ENCODE measurements at regions not wholly inside any gene's neighbourhood (a gene's known extent, or its start where the extent isn't known, plus 50 kb on each side); places are given as distances from the start of the nearest gene placed in this dataset.
"Not testable (repeated sequence)": the region's sequence is repeated elsewhere in the genome, so short reads cannot be mapped to it uniquely, and the experiment has no call there.

- DNase-seq = peak; percentile 24
Observed at GRCh38 chr21:20882462-20883407, 115.5 kb upstream of the NCAM2 start.

GRCh38 chr21:20883408-20883800, 114.8 kb upstream of the NCAM2 start:
- DNase-seq = no peak

- no peak for DNase-seq
Observed at GRCh38 chr21:20902511-20902910, 95.7 kb upstream of the NCAM2 start.

GRCh38 chr21:20902998-20903397, 95.2 kb upstream of the NCAM2 start:
- DNase-seq = no peak

- not testable (repeated sequence) for DNase-seq
Observed at GRCh38 chr21:20927555-20927954, 70.7 kb upstream of the NCAM2 start.

GRCh38 chr21:20942523-20942922, 55.7 kb upstream of the NCAM2 start:
- DNase-seq = no peak

- DNase-seq = no peak
Observed at GRCh38 chr21:20943561-20943997, 54.6 kb upstream of the NCAM2 start.

- DNase-seq = no peak
Observed at GRCh38 chr21:20944139-20944538, 54.1 kb upstream of the NCAM2 start.

GRCh38 chr21:20946701-20947100, 51.5 kb upstream of the NCAM2 start:
- no peak for DNase-seq
